NCI-H2081 treated with DMSO at 0.1 percent for 48 hours (cell line): ENCODE measurements at regions not wholly inside any gene's neighbourhood (a gene's known extent, or its start where the extent isn't known, plus 50 kb on each side); places are given as distances from the start of the nearest gene placed in this dataset.

Source experiments
- DNase-seq: peaks from one replicate; lab custom pipeline; 2025; lab: John Stamatoyannopoulos, UW

- DNase-seq = no peak
These were observed 50.5 kb upstream of the FBRSL1 start for GRCh38 chr12:132439333-132439904.

- DNase-seq = no peak
These were observed 51.2 kb upstream of the FBRSL1 start for GRCh38 chr12:132438726-132439125.

- DNase-seq = no peak
These were observed 51.8 kb upstream of the FBRSL1 start for GRCh38 chr12:132437943-132438700.

DNA sequence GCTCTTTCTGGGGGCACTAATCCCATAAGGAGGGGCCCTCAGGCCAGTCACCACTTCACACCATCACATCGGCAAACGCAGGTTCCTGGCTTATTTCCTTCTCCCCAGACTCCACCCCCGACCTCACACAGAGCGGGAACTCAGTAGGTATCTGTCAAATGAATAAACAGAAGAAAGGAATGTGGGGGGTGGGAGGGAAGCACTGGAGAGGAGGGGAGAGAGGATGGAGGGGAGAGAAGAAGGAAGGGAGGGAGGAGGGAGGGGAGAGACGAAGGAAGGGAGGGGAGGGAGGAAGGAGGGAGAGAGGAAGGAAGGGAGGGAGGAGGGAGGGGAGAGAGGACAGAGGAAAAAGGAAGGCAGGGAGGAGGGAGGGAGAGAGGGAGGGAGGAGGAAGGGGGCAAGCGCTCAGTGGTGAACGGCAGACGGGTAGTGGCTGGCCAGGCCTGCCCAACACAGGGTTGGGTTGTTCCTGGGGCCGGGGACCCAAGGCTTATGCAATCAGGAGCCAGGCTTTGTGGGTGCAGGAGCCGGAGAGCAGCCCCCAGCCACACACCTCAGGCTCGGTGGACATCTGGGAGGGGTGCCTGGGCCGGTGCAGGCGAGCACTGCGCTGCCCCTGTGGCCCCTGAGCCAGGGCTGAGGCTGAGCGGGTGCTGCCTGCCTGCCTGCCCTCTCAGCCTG, 52.6 kb upstream of the FBRSL1 start:
- no peak for DNase-seq

DNA sequence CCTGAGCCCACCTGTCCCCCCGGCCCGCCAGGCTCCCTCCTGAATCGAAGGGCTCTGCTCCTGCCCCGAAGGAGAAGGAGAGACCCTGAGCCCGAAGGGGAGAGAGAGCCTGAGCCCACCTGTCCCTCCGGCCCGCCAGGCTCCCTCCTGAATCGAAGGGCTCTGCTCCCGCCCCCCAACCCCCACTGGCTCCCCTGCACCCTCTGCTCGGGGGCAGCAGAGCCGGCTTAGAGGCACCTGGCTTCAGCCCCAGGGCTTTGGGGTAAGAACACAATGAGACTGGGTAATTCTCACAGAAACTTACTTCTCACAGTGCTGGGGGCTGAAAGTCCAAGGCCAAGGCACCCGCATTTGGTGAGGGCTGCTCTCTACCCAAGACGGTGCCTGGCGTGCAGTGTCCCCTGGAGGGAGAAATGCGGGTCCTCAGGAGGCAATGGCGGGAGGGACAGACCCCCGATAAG, 53.1 kb upstream of the FBRSL1 start:
- no peak for DNase-seq

- no peak for DNase-seq
These were observed 54.3 kb upstream of the FBRSL1 start for GRCh38 chr12:132435486-132436187.

- DNase-seq = no peak
These were observed 56.1 kb upstream of the FBRSL1 start for GRCh38 chr12:132433641-132434395.

DNA sequence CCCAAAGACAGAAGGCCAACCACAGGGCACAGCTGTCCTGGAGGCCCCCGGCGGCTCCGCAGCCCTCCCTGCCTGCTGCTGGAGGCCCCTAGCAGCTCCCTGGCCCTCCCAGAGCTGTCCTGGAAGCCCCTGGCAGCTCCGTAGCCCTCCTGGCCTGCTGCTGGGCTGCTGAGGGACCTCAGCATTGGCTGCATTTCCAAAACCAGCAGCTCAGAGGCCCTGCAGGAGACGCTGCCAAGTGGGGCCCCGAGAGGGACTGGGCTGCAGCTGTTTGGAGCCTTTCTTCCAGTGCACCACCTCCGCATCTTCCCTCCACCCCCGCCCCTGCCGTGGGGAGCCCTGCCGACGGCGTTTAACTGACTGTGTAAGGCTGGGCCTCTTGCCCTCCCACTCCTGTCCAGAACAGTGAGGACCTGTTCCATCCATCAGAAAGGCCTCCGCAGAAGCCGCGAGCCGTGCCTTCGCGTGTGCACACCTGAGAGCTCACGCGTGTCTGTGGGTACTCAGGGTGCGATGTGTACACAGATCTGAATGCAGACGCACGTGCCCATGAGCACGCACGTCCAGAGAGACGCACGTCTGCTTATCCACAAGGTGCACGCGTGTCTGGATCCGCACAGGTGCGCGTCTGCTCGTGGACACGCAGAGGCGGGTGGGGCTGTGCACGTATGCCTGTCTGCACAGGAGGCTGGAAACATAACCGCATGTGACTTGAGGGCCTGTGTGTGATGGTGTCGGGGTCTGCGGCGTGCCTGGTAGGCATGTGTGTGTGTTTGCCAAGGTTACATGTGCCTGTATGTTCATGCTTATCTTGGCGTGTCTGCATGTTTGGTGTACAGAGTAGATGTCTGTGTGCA, 57.0 kb upstream of the FBRSL1 start:
- no peak for DNase-seq

GRCh38 chr12:132432126-132432705, 57.7 kb upstream of the FBRSL1 start:
- no peak for DNase-seq

GRCh38 chr12:132430838-132431774, 58.8 kb upstream of the FBRSL1 start:
- DNase-seq = no peak

GRCh38 chr12:132429946-132430643, 59.9 kb upstream of the FBRSL1 start:
- peak; percentile 68 for DNase-seq

DNA sequence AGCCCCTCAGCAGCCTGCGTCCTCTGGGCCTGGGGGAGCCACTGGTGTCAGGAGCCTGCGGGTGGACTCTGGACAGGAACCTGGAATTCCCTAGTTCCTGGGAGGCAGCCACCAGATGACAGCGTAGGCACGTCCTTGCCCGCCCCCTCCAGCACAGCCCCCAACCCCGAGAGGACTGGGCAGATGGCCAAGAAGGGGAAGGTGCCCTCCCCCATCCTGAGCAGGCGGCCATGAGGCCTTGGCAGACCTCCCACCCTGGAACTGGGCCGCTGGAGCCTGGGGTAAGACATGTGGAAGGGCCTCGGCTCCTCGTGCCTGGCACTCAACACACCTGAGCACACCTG, 60.4 kb upstream of the FBRSL1 start:
- no peak for DNase-seq

- no peak for DNase-seq
These were observed 60.9 kb upstream of the FBRSL1 start for GRCh38 chr12:132428936-132429601.

DNA sequence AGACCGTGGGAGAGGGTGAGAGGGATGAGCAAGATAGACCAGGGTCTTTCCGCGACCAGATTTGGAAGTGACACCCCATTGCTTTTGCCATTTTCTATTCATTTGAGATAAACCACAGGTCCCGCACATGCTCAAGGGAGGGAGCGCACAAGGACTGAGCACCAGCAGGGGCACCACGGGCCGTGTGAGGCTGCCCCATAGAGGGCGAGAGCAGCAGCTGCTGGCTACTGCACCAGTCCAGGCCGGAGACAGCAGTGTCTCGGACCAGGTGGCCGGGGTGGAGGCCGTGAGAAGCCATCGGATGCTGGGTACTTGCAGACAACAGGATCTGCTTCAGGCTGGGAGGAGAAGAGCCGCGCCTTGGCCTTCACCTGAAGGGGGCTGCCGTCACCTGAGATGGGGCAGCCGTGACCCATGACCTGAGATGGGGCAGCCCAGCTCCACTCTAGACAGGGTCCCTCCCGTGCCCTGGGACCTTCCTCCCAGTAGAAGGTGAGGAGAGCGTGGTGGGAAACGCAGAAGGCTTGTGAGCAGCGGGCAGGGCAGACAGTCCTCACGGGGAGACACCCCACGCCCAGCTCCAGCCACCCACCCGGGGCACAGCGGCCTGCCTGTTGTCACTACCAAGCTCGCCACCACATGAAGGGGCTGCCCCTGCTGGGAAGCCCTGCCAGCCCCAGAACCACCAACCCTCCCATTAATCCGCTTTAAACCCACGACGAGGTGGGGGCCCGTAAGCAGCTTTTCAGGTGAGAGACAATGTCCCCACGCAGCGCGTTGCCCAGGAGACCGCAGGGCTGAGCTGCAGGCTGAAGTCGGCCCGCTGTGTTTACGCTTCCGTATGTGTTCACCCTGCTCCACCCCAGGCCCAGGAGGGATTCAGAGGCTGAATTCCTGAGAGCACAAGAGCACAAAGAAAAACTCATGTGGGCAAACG, 61.7 kb upstream of the FBRSL1 start:
- DNase-seq = no peak

- DNase-seq = no peak
These were observed 62.7 kb upstream of the FBRSL1 start for GRCh38 chr12:132427174-132427768.

- DNase-seq = no peak
These were observed 63.4 kb upstream of the FBRSL1 start for GRCh38 chr12:132426349-132427173.
